Stimulated activated CD4-positive, alpha-beta T cell treated with anti-CD3 and anti-CD28 coated beads, Interleukin-12 subunit alpha, Interleukin-12 subunit beta, amount 100 ng/mL, for 48 hours (primary cell): ENCODE measurements at regions not wholly inside any gene's neighbourhood (a gene's known extent, or its start where the extent isn't known, plus 50 kb on each side); places are given as distances from the start of the nearest gene placed in this dataset.

Source experiments
- DNase-seq, 3 donors: peaks; one replicate each; pipeline ENCODE4 v3.0.0-alpha.2; 2020; ENCODE audit warnings: low read depth in 2 of 3, low spot score in 1 of 3

GRCh38 chr6:115728171-115728570, 332.5 kb downstream of the FRK start:
- no peak for DNase-seq

- no peak for DNase-seq
Measured at GRCh38 chr6:115721564-115721963, 339.1 kb downstream of the FRK start.

- no peak for DNase-seq
Measured at GRCh38 chr6:115720900-115721299, 339.8 kb downstream of the FRK start.

GRCh38 chr6:115717472-115717871, 343.2 kb downstream of the FRK start:
- no peak for DNase-seq

GRCh38 chr6:115717062-115717461, 343.6 kb downstream of the FRK start:
- no peak for DNase-seq

GRCh38 chr6:115712291-115712961, 348.3 kb downstream of the FRK start:
- DNase-seq = no peak

GRCh38 chr6:115708850-115709249, 351.8 kb downstream of the FRK start:
- DNase-seq = no peak

- no peak for DNase-seq
Measured at GRCh38 chr6:115706981-115707380, 353.7 kb downstream of the FRK start.

GRCh38 chr6:115706324-115706723, 354.4 kb downstream of the FRK start:
- no peak for DNase-seq

- no peak for DNase-seq
Measured at GRCh38 chr6:115704028-115704427, 356.7 kb downstream of the FRK start.

GRCh38 chr6:115691433-115691832, 369.3 kb downstream of the FRK start:
- DNase-seq = no peak

GRCh38 chr6:115690854-115691253, 369.8 kb downstream of the FRK start:
- DNase-seq = no peak

- DNase-seq = no peak
Measured at GRCh38 chr6:115681978-115682775, 378.5 kb downstream of the FRK start.

GRCh38 chr6:115680621-115681020, 380.1 kb downstream of the FRK start:
- DNase-seq = no peak

- no peak for DNase-seq
Measured at GRCh38 chr6:115677198-115677597, 383.5 kb downstream of the FRK start.

GRCh38 chr6:115675443-115675842, 385.2 kb downstream of the FRK start:
- DNase-seq = no peak

- DNase-seq = no peak
Measured at GRCh38 chr6:115668781-115669180, 391.9 kb downstream of the FRK start.

GRCh38 chr6:115668211-115668610, 392.5 kb downstream of the FRK start:
- no peak for DNase-seq

- DNase-seq = no peak
Measured at GRCh38 chr6:115667478-115668026, 393.1 kb downstream of the FRK start.

GRCh38 chr6:115666997-115667396, 393.7 kb downstream of the FRK start:
- no peak for DNase-seq

GRCh38 chr6:115665310-115665709, 395.4 kb downstream of the FRK start:
- DNase-seq = no peak

- no peak for DNase-seq
Measured at GRCh38 chr6:115663681-115664080, 397.0 kb downstream of the FRK start.
